GM23248 (cell line): ENCODE measurements at regions not wholly inside any gene's neighbourhood (a gene's known extent, or its start where the extent isn't known, plus 50 kb on each side); places are given as distances from the start of the nearest gene placed in this dataset.

ENCODE experiments used
- DNase-seq: peaks from one replicate; pipeline ENCODE4 v3.0.0-alpha.2; 2015
- H2AFZ ChIP-seq: fragments of 200-600 bp; sonication (generic); 2 replicates; pipeline ENCODE4 v1.6.1; 2016; ENCODE audit warnings: antibody characterized with exemption
- H3F3A ChIP-seq: fragments of 200-600 bp; sonication (generic); 2 replicates; pipeline ENCODE4 v1.6.1; 2016; ENCODE audit warnings: mild to moderate bottlenecking, antibody characterized with exemption, mixed run types; ENCODE audit not compliant: insufficient read depth
- H3K27ac ChIP-seq: fragments of 200-600 bp; sonication (generic); 2 replicates; pipeline ENCODE4 v1.5.1; 2016; ENCODE audit warnings: mild to moderate bottlenecking
- H3K27me3 ChIP-seq: fragments of 200-600 bp; sonication (generic); replicated peaks from 2 replicates; pipeline ENCODE4 v1.6.1; 2016; ENCODE audit warnings: mild to moderate bottlenecking; ENCODE audit not compliant: insufficient read depth
- H3K36me3 ChIP-seq: fragments of 200-600 bp; sonication (generic); 2 replicates; pipeline ENCODE4 v1.6.1; 2016; ENCODE audit warnings: low read depth, mild to moderate bottlenecking
- H3K4me1 ChIP-seq: fragments of 200-600 bp; sonication (generic); 2 replicates; pipeline ENCODE4 v1.6.1; 2016; ENCODE audit warnings: mild to moderate bottlenecking; ENCODE audit not compliant: insufficient read depth
- H3K4me2 ChIP-seq: fragments of 200-600 bp; sonication (generic); one replicate; pipeline ENCODE4 v1.6.1; 2016; ENCODE audit warnings: mild to moderate bottlenecking; ENCODE audit not compliant: unreplicated experiment
- H3K4me3 ChIP-seq: fragments of 200-600 bp; sonication (generic); 2 replicates; pipeline ENCODE4 v1.5.1; 2016; ENCODE audit warnings: mild to moderate bottlenecking
- H3K79me2 ChIP-seq: fragments of 200-600 bp; sonication (generic); 2 replicates; pipeline ENCODE4 v1.6.1; 2016; ENCODE audit warnings: mild to moderate bottlenecking; ENCODE audit not compliant: insufficient read depth
- H3K9ac ChIP-seq: fragments of 200-600 bp; sonication (generic); 2 replicates; pipeline ENCODE4 v1.6.1; 2016; ENCODE audit warnings: mild to moderate bottlenecking
- H3K9me2 ChIP-seq: fragments of 200-600 bp; sonication (generic); 2 replicates; pipeline ENCODE4 v1.6.1; 2016; ENCODE audit warnings: mixed run types, mild to moderate bottlenecking, moderate library complexity; ENCODE audit not compliant: insufficient read depth
- H3K9me3 ChIP-seq: fragments of 200-600 bp; sonication (generic); one replicate; pipeline ENCODE4 v1.6.1; 2017; ENCODE audit warnings: low read depth
- H4K20me1 ChIP-seq: fragments of 200-600 bp; sonication (generic); 2 replicates; pipeline ENCODE4 v1.6.0; 2016; ENCODE audit not compliant: insufficient read depth
- EZH2 ChIP-seq: fragments of 200-600 bp; sonication (generic); IDR thresholded peaks from 2 replicates; pipeline ENCODE4 v1.6.1; 2018; ENCODE audit warnings: antibody characterized with exemption, mild to moderate bottlenecking; ENCODE audit not compliant: insufficient read depth, poor library complexity, severe bottlenecking
- EZH2phosphoT487 ChIP-seq: fragments of 200-600 bp; sonication (generic); IDR thresholded peaks from 2 replicates; pipeline ENCODE4 v1.6.1; 2018; ENCODE audit warnings: antibody characterized with exemption, moderate library complexity, mild to moderate bottlenecking, low read depth; ENCODE audit not compliant: insufficient read depth
- WGBS, 2 experiments: methylation state at CpG; one replicate each; pipeline ENCODE4 v1.1.6; 2015 to 2017; ENCODE audit warnings: low lambda C conversion rate in 2 of 2, low coverage in 1 of 2; ENCODE audit errors: missing lambda C conversion rate in 2 of 2; 5-methylcytosine and 5-hydroxymethylcytosine counted together
- in situ Hi-C: fragments of 300-500 bp; cut with MboI; formaldehyde crosslinking; loops from 2 replicates; pipeline ENCODE4 v1.15.0; 2020

- Histone ChIP-seq H3K9me3 (peaks cover 4% of the 10 kb centered on the region), H3K9ac (no peak overlapping the region), H3K4me3 (no peak overlapping the region), H3K36me3 (no peaks in the 10 kb centered on the region), H4K20me1 (no peaks in the 10 kb centered on the region), H3K4me1 (no peaks in the 10 kb centered on the region), H3K79me2 (no peaks in the 10 kb centered on the region), H3K27me3 (no peaks in the 10 kb centered on the region), H2AFZ (no peak overlapping the region), H3K4me2 (no peak overlapping the region), H3F3A (no peaks in the 10 kb centered on the region), H3K9me2 (no peaks in the 10 kb centered on the region), H3K27ac (no peak overlapping the region)
- no peak for DNase-seq
- in situ Hi-C loops = no loop called here
- TF ChIP-seq EZH2phosphoT487 = no peak
- TF ChIP-seq EZH2 = no peak
- WGBS, 2 experiments = 25 to 26% methylated on average over 7 of the region's 7 CpGs
These were observed 430.9 kb downstream of the IRX2 start for GRCh38 chr5:2320611-2321010.

- H3K9me3 ChIP-seq = peaks cover 4% of the 10 kb centered on the region
- WGBS, 2 experiments = 15 to 29% methylated on average over 2 of the region's 2 CpGs
- no peaks in the 10 kb centered on the region for H3K4me1 ChIP-seq
- H3F3A ChIP-seq = no peaks in the 10 kb centered on the region
- H3K9ac ChIP-seq = no peak overlapping the region
- no peaks in the 10 kb centered on the region for H3K27me3 ChIP-seq
- H3K27ac ChIP-seq = no peak overlapping the region
- H3K36me3 ChIP-seq = no peaks in the 10 kb centered on the region
- H3K4me3 ChIP-seq = no peak overlapping the region
- no peak overlapping the region for H2AFZ ChIP-seq
- TF ChIP-seq EZH2phosphoT487 (no peak), EZH2 (no peak)
- in situ Hi-C loops = no loop called here
- no peak overlapping the region for H3K4me2 ChIP-seq
- H4K20me1 ChIP-seq = no peaks in the 10 kb centered on the region
- H3K79me2 ChIP-seq = no peaks in the 10 kb centered on the region
- DNase-seq = no peak
- H3K9me2 ChIP-seq = no peaks in the 10 kb centered on the region
These were observed 433.9 kb downstream of the IRX2 start for GRCh38 chr5:2317540-2317939.

GRCh38 chr5:2311851-2312250, 429.1 kb upstream of the IRX4 start:
- Histone ChIP-seq H3K79me2 (no peaks in the 10 kb centered on the region), H3F3A (no peaks in the 10 kb centered on the region), H3K9ac (no peak overlapping the region), H3K4me1 (no peaks in the 10 kb centered on the region), H4K20me1 (no peaks in the 10 kb centered on the region), H3K27me3 (no peaks in the 10 kb centered on the region), H2AFZ (no peak overlapping the region), H3K4me2 (no peak overlapping the region), H3K27ac (no peak overlapping the region), H3K36me3 (no peaks in the 10 kb centered on the region), H3K9me2 (no peaks in the 10 kb centered on the region), H3K9me3 (peaks cover under 1% of the 10 kb centered on the region), H3K4me3 (no peak overlapping the region)
- WGBS, 2 experiments = 7 to 13% methylated on average over 3 of the region's 3 CpGs
- no peak for DNase-seq
- TF ChIP-seq EZH2phosphoT487 = no peak
- TF ChIP-seq EZH2 = no peak
- in situ Hi-C loops = no loop called here

- Histone ChIP-seq H3F3A (no peaks in the 10 kb centered on the region), H3K9ac (no peak overlapping the region), H3K36me3 (no peaks in the 10 kb centered on the region), H3K4me2 (no peak overlapping the region), H3K27ac (no peak overlapping the region), H3K27me3 (no peaks in the 10 kb centered on the region), H3K9me2 (no peaks in the 10 kb centered on the region), H3K4me1 (no peaks in the 10 kb centered on the region), H4K20me1 (no peaks in the 10 kb centered on the region), H2AFZ (no peak overlapping the region), H3K4me3 (no peak overlapping the region), H3K9me3 (no peaks in the 10 kb centered on the region), H3K79me2 (no peaks in the 10 kb centered on the region)
- WGBS, 2 experiments = 53 to 59% methylated on average over 10 of the region's 10 CpGs
- in situ Hi-C loops = no loop called here
- TF ChIP-seq EZH2phosphoT487 (no peak), EZH2 (no peak)
- DNase-seq = no peak
These were observed 428.2 kb upstream of the IRX4 start for GRCh38 chr5:2310946-2311345.

GRCh38 chr5:2307631-2308030, 424.9 kb upstream of the IRX4 start:
- H3K9me2 ChIP-seq = no peaks in the 10 kb centered on the region
- 26 to 53% methylated on average over 3 to 5 of the region's 5 CpGs for WGBS, 2 experiments
- no peak overlapping the region for H3K9ac ChIP-seq
- H3K36me3 ChIP-seq = no peaks in the 10 kb centered on the region
- no peak overlapping the region for H3K4me2 ChIP-seq
- H3K79me2 ChIP-seq = no peaks in the 10 kb centered on the region
- H3F3A ChIP-seq = no peaks in the 10 kb centered on the region
- H2AFZ ChIP-seq = no peak overlapping the region
- H3K4me3 ChIP-seq = no peak overlapping the region
- H3K27me3 ChIP-seq = no peaks in the 10 kb centered on the region
- in situ Hi-C loops = no loop called here
- no peaks in the 10 kb centered on the region for H4K20me1 ChIP-seq
- TF ChIP-seq EZH2 (no peak), EZH2phosphoT487 (no peak)
- H3K9me3 ChIP-seq = no peaks in the 10 kb centered on the region
- DNase-seq = no peak
- H3K27ac ChIP-seq = no peak overlapping the region
- no peaks in the 10 kb centered on the region for H3K4me1 ChIP-seq
